Astrocyte (in vitro differentiated cells and primary cell): ENCODE measurements at regions not wholly inside any gene's neighbourhood (a gene's known extent, or its start where the extent isn't known, plus 50 kb on each side); places are given as distances from the start of the nearest gene placed in this dataset.

Experiments used
- DNase-seq: peaks from one replicate; pipeline ENCODE4 v3.0.0-alpha.2; 2010; ENCODE audit warnings: low read depth
- FAIRE-seq: peaks from 2 replicates; lab custom pipeline; 2011; peaks lifted over from hg19 to GRCh38; lab: Jason Lieb, UNC
- H2AFZ ChIP-seq: 2 replicates; pipeline ENCODE4 v1.6.0; 2012; ENCODE audit warnings: low read depth, low read length, inconsistent platforms
- H3K27ac ChIP-seq: 2 replicates; pipeline ENCODE4 v1.5.1; 2011; ENCODE audit warnings: low read depth, low read length, inconsistent platforms
- H3K27me3 ChIP-seq: 2 replicates; pipeline ENCODE4 v1.6.0; 2011; ENCODE audit warnings: low read length, inconsistent platforms; ENCODE audit not compliant: insufficient read depth
- H3K36me3 ChIP-seq: 2 replicates; pipeline ENCODE4 v1.5.1; 2011; ENCODE audit warnings: low read length, inconsistent platforms; ENCODE audit not compliant: insufficient read depth
- H3K4me1 ChIP-seq: 2 replicates; pipeline ENCODE4 v1.5.1; 2011; ENCODE audit warnings: low read length, inconsistent platforms; ENCODE audit not compliant: insufficient read depth
- H3K4me2 ChIP-seq: 2 replicates; pipeline ENCODE4 v1.6.0; 2012; ENCODE audit warnings: low read length, inconsistent platforms
- H3K4me3 ChIP-seq: 2 replicates; pipeline ENCODE4 v1.5.1; 2011; ENCODE audit warnings: low read depth, mild to moderate bottlenecking, low read length, inconsistent platforms; ENCODE audit not compliant: insufficient read depth
- H3K79me2 ChIP-seq: 2 replicates; pipeline ENCODE4 v1.6.0; 2012; ENCODE audit warnings: mild to moderate bottlenecking, low read length, inconsistent platforms; ENCODE audit not compliant: insufficient read depth
- H3K9ac ChIP-seq: 2 replicates; pipeline ENCODE4 v1.6.0; 2012; ENCODE audit warnings: mild to moderate bottlenecking, low read length, inconsistent platforms
- H3K9me3 ChIP-seq: 2 replicates; pipeline ENCODE4 v1.5.1; 2012; ENCODE audit warnings: low read depth, mild to moderate bottlenecking, low read length, inconsistent platforms; ENCODE audit not compliant: insufficient read depth
- H4K20me1 ChIP-seq: 2 replicates; pipeline ENCODE4 v1.6.0; 2012; ENCODE audit warnings: low read length, inconsistent platforms; ENCODE audit not compliant: insufficient read depth
- H3K27ac Mint-ChIP-seq: one replicate; pipeline ENCODE4 v1.8.0; 2021; ENCODE audit warnings: mild to moderate bottlenecking, mixed read lengths; ENCODE audit not compliant: unreplicated experiment
- H3K27me3 Mint-ChIP-seq: one replicate; pipeline ENCODE4 v1.8.0; 2021; ENCODE audit warnings: low read depth, mixed read lengths; ENCODE audit not compliant: unreplicated experiment
- H3K36me3 Mint-ChIP-seq: one replicate; pipeline ENCODE4 v1.8.0; 2021; ENCODE audit warnings: low read depth, mixed read lengths; ENCODE audit not compliant: unreplicated experiment
- H3K4me1 Mint-ChIP-seq: one replicate; pipeline ENCODE4 v1.8.0; 2021; ENCODE audit warnings: low read depth, mixed read lengths; ENCODE audit not compliant: unreplicated experiment
- H3K4me3 Mint-ChIP-seq: one replicate; pipeline ENCODE4 v1.8.0; 2021; ENCODE audit warnings: mild to moderate bottlenecking, moderate library complexity, mixed read lengths; ENCODE audit not compliant: unreplicated experiment
- H3K9me3 Mint-ChIP-seq: one replicate; pipeline ENCODE4 v1.8.0; 2021; ENCODE audit warnings: mild to moderate bottlenecking, mixed read lengths; ENCODE audit not compliant: unreplicated experiment
- CTCF ChIP-seq: IDR thresholded peaks from 2 replicates; pipeline ENCODE4 v1.5.1; 2011; ENCODE audit warnings: low read depth, mild to moderate bottlenecking, inconsistent platforms, low read length, moderate library complexity; ENCODE audit not compliant: insufficient read depth
- EZH2 ChIP-seq: IDR thresholded peaks from 2 replicates; pipeline ENCODE4 v1.6.1; 2012; ENCODE audit warnings: mild to moderate bottlenecking, low read length, inconsistent platforms; ENCODE audit not compliant: insufficient read depth

DNA sequence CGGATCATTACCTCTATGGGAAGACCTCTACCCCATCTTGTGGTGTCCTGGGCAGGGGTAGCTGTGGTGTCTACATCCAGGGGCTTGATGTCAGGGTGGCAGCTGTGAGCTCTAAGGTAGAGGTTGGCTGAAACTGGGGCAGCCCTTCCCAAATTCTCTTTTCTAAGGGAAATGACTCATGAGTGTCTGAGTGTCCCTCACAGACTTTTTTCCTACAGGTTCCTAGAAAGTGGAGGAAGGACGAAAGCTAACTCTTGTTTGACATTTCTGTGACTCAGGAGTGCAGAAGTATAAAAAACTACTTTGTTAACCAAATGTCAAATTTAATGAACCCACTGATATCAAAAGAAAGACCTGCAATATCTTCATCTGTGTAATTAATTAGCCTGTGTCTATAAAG lies 481.5 kb downstream of the PDCD6IP start:
- no peak overlapping the region for H3K4me3 ChIP-seq
- Mint-ChIP-seq H3K4me1 (no peaks in the 10 kb centered on the region), H3K36me3 (no peaks in the 10 kb centered on the region), H3K27ac (no peak overlapping the region), H3K4me3 (no peak overlapping the region), H3K27me3 (peaks cover 3% of the 10 kb centered on the region), H3K9me3 (peaks cover 3% of the 10 kb centered on the region)
- H3K9me3 ChIP-seq: no peaks in the 10 kb centered on the region
- no peak for TF ChIP-seq EZH2
- no peak for TF ChIP-seq CTCF
- no peaks in the 10 kb centered on the region for H3K4me1 ChIP-seq
- H4K20me1 ChIP-seq: no peaks in the 10 kb centered on the region
- H3K4me2 ChIP-seq: no peak overlapping the region
- DNase-seq: no peak
- H3K36me3 ChIP-seq: no peaks in the 10 kb centered on the region
- no peak overlapping the region for H2AFZ ChIP-seq
- no peaks in the 10 kb centered on the region for H3K27me3 ChIP-seq
- no peak for FAIRE-seq
- H3K9ac ChIP-seq: no peak overlapping the region
- no peaks in the 10 kb centered on the region for H3K79me2 ChIP-seq
- H3K27ac ChIP-seq: no peak overlapping the region

- TF ChIP-seq CTCF: no peak
- Histone ChIP-seq H3K36me3 (no peaks in the 10 kb centered on the region), H4K20me1 (no peaks in the 10 kb centered on the region), H3K9ac (no peak overlapping the region), H3K9me3 (no peaks in the 10 kb centered on the region), H3K27me3 (no peaks in the 10 kb centered on the region), H3K4me3 (no peak overlapping the region), H3K27ac (no peak overlapping the region), H3K79me2 (no peaks in the 10 kb centered on the region), H2AFZ (no peak overlapping the region), H3K4me1 (no peaks in the 10 kb centered on the region), H3K4me2 (no peak overlapping the region)
- H3K9me3 Mint-ChIP-seq: no peaks in the 10 kb centered on the region
- H3K27ac Mint-ChIP-seq: no peak overlapping the region
- FAIRE-seq (no peak), DNase-seq (no peak)
- no peaks in the 10 kb centered on the region for H3K36me3 Mint-ChIP-seq
- peaks cover 4% of the 10 kb centered on the region for H3K27me3 Mint-ChIP-seq
- peaks cover 3% of the 10 kb centered on the region for H3K4me1 Mint-ChIP-seq
- no peak overlapping the region for H3K4me3 Mint-ChIP-seq
These were observed 485.3 kb downstream of the PDCD6IP start for GRCh38 chr3:34283751-34284150.

GRCh38 chr3:34284959-34285826 lies 486.8 kb downstream of the PDCD6IP start:
- no peak for FAIRE-seq
- no peaks in the 10 kb centered on the region for H3K9me3 Mint-ChIP-seq
- no peak overlapping the region for H3K27ac Mint-ChIP-seq

More at GRCh38 chr3:34284959-34285826, 486.8 kb downstream of the PDCD6IP start:
- Mint-ChIP-seq H3K27me3 (peaks cover 7% of the 10 kb centered on the region), H3K4me1 (peaks cover 3% of the 10 kb centered on the region), H3K4me3 (no peak overlapping the region), H3K36me3 (no peaks in the 10 kb centered on the region)
- no peak overlapping the region for H3K27ac ChIP-seq
- no peak for DNase-seq
- H3K27me3 ChIP-seq: no peaks in the 10 kb centered on the region
- H4K20me1 ChIP-seq: no peaks in the 10 kb centered on the region
- no peaks in the 10 kb centered on the region for H3K4me1 ChIP-seq
- no peak for TF ChIP-seq EZH2
- TF ChIP-seq CTCF: no peak
- no peaks in the 10 kb centered on the region for H3K79me2 ChIP-seq
- no peak overlapping the region for H3K9ac ChIP-seq
- no peaks in the 10 kb centered on the region for H3K9me3 ChIP-seq
- no peaks in the 10 kb centered on the region for H3K36me3 ChIP-seq
- no peak overlapping the region for H2AFZ ChIP-seq
- no peak overlapping the region for H3K4me2 ChIP-seq
- no peak overlapping the region for H3K4me3 ChIP-seq
